K562 (cell line): ENCODE measurements at regions not wholly inside any gene's neighbourhood (a gene's known extent, or its start where the extent isn't known, plus 50 kb on each side); places are given as distances from the start of the nearest gene placed in this dataset.

Source experiments
- ATAC-seq: fragments of 200-7000 bp; cut with Tn5 transposase; 3 replicates; pipeline ENCODE4 v1.9.1; 2020; ENCODE audit warnings: moderate library complexity
- BruUV-seq: library from RNA; stranded (reverse); fragments of 400-500 nt; replicated peaks from 2 replicates; lab custom pipeline; 2021; lab: Mats Ljungman, UMichigan
- CTCF ChIA-PET: fragments of 300-600 bp; formaldehyde crosslinking; extraction: SDS; loops from one replicate; lab custom pipeline; 2021; ENCODE audit warnings: low intra/inter-chr PET ratio; lab: Yijun Ruan, JAX
- POLR2A ChIA-PET: fragments of 300-600, 350-650 bp; sonication (Branson Sonifier 250); formaldehyde crosslinking; extraction: SDS; loops from one replicate; lab custom pipeline; 2021; ENCODE audit warnings: antibody characterized with exemption, inconsistent platforms; lab: Yijun Ruan, JAX
- DNase-seq, 4 experiments: peaks; one replicate each; pipeline versions ENCODE4 v3.0.0 to v3.0.0-alpha.2; 2011 to 2018; ENCODE audit warnings: low spot score in 3 of 4, mixed read lengths in 3 of 4; ENCODE audit errors: extremely low read depth in 1 of 4
- FAIRE-seq: peaks from 2 replicates; lab custom pipeline; 2011; peaks lifted over from hg19 to GRCh38; lab: Jason Lieb, UNC
- H2AFZ ChIP-seq: 2 replicates; pipeline ENCODE4 v1.6.0; 2011; ENCODE audit warnings: low read depth, low read length, control low read depth, inconsistent platforms
- H3K27ac ChIP-seq: fragments of 200-600 bp; 3 replicates; pipeline ENCODE4 v1.8.0; 2011; ENCODE audit warnings: low read depth, mild to moderate bottlenecking, control low read depth, inconsistent platforms, low read length, moderate library complexity, mixed read lengths; ENCODE audit errors: extremely low read depth
- H3K27me3 ChIP-seq, 2 experiments: fragments of 300-600 bp in 1 of 2; 2 replicates in 1 of 2; 3 replicates in 1 of 2; pipeline versions ENCODE4 v1.6.0 to v1.8.0; 2011; ENCODE audit warnings: inconsistent platforms in 2 of 2, low read length in 2 of 2, mild to moderate bottlenecking in 1 of 2, mixed read lengths in 1 of 2, moderate library complexity in 1 of 2; ENCODE audit not compliant: control insufficient read depth in 2 of 2, insufficient read depth in 2 of 2
- H3K36me3 ChIP-seq: fragments of 300-600 bp; 3 replicates; pipeline ENCODE4 v1.8.0; 2011; ENCODE audit warnings: mild to moderate bottlenecking, low read length, inconsistent platforms; ENCODE audit not compliant: control insufficient read depth, insufficient read depth
- H3K4me1 ChIP-seq, 2 experiments: fragments of 200-600 bp in 1 of 2; replicated peaks in 1 of 2; 2 replicates in 1 of 2; 3 replicates in 1 of 2; pipeline versions ENCODE4 v1.5.1 to v1.8.0; 2011; ENCODE audit warnings: inconsistent platforms in 2 of 2, low read length in 2 of 2, mild to moderate bottlenecking in 1 of 2, mixed read lengths in 1 of 2, moderate library complexity in 1 of 2; ENCODE audit not compliant: control insufficient read depth in 2 of 2, insufficient read depth in 2 of 2
- H3K4me2 ChIP-seq: 2 replicates; pipeline ENCODE4 v1.6.1; 2011; ENCODE audit warnings: low read length, control low read depth, inconsistent platforms, mixed read lengths; ENCODE audit not compliant: insufficient read depth
- H3K4me3 ChIP-seq: fragments of 200-600 bp; sonication (generic), shearing (Covaris generic); 2 replicates; pipeline ENCODE4 v1.5.1; 2016; ENCODE audit warnings: control low read depth, inconsistent platforms
- H3K79me2 ChIP-seq: fragments of 200-600 bp; 3 replicates; pipeline ENCODE4 v1.8.0; 2011; ENCODE audit warnings: low read length, inconsistent platforms; ENCODE audit not compliant: control insufficient read depth, insufficient read depth
- H3K9ac ChIP-seq, 2 experiments: 2 replicates each; pipeline versions ENCODE4 v1.6.0 to v1.6.1; 2011; ENCODE audit warnings: low read depth in 2 of 2, low read length in 2 of 2, control low read depth in 1 of 2, inconsistent platforms in 1 of 2, mild to moderate bottlenecking in 1 of 2, mixed read lengths in 1 of 2; ENCODE audit not compliant: insufficient read depth in 1 of 2
- H3K9me1 ChIP-seq: one replicate; pipeline ENCODE4 v1.6.0; 2011; ENCODE audit warnings: inconsistent platforms, mild to moderate bottlenecking, low read length, moderate library complexity; ENCODE audit not compliant: control insufficient read depth, insufficient read depth
- H3K9me3 ChIP-seq: replicated peaks from 2 replicates; pipeline ENCODE4 v1.5.1; 2011; ENCODE audit warnings: low read depth, low read length, inconsistent platforms; ENCODE audit not compliant: control insufficient read depth, insufficient read depth
- H4K20me1 ChIP-seq: replicated peaks from 2 replicates; pipeline ENCODE4 v1.6.1; 2011; ENCODE audit warnings: low read length, inconsistent platforms, mixed read lengths; ENCODE audit not compliant: control insufficient read depth, insufficient read depth
- ADNP ChIP-seq: fragments of 200-800 bp; sonication (Bioruptor generic); IDR thresholded peaks from 2 replicates; pipeline ENCODE4 v1.6.1; 2016; ENCODE audit warnings: missing genetic modification characterization, missing compliant biosample characterization
- ELF2 ChIP-seq: fragments of 250-450 bp; sonication (Bioruptor Pico); IDR thresholded peaks from 2 replicates; pipeline ENCODE4 v1.5.0; 2021; ENCODE audit warnings: mild to moderate bottlenecking
- FOXA3 ChIP-seq, 2 experiments: fragments of 450-650 bp in 1 of 2; sonication (generic) in 1 of 2; formaldehyde crosslinking; IDR thresholded peaks in 1 of 2; conservative IDR thresholded peaks in 1 of 2; 2 replicates each; pipeline versions ENCODE4 v1.4.0 to v1.8.0; 2020 to 2022; ENCODE audit warnings: mild to moderate bottlenecking in 2 of 2, missing genetic modification reagents in 1 of 2
- HDAC1 ChIP-seq, 2 experiments: fragments of 450-650 bp; IDR thresholded peaks; 2 replicates each; pipeline ENCODE4 v1.6.1; 2016 to 2017; ENCODE audit warnings: inconsistent platforms in 1 of 2, mild to moderate bottlenecking in 1 of 2, moderate library complexity in 1 of 2
- HMG20A ChIP-seq: fragments of 450-650 bp; formaldehyde crosslinking; conservative IDR thresholded peaks from 2 replicates; pipeline ENCODE4 v1.4.0; 2020; ENCODE audit warnings: mild to moderate bottlenecking, mixed read lengths
- KLF13 ChIP-seq: fragments of 450-650 bp; IDR thresholded peaks from 2 replicates; pipeline ENCODE4 v1.6.1; 2016; ENCODE audit warnings: missing genetic modification characterization, low read depth, mild to moderate bottlenecking, missing compliant biosample characterization, moderate library complexity, borderline replicate concordance
- MAFF ChIP-seq: IDR thresholded peaks from 2 replicates; pipeline ENCODE4 v1.6.1; 2012; ENCODE audit warnings: low read length, improper control_type of control experiment
- MYNN ChIP-seq, 2 experiments: sonication (generic); formaldehyde crosslinking in 1 of 2; IDR thresholded peaks; 2 replicates each; pipeline versions ENCODE4 v1.5.0 to v1.6.1; 2016 to 2020; ENCODE audit warnings: antibody characterized with exemption in 1 of 2, missing genetic modification reagents in 1 of 2
- NFRKB ChIP-seq: fragments of 450-650 bp; IDR thresholded peaks from 2 replicates; pipeline ENCODE4 v1.6.1; 2016; ENCODE audit warnings: low read depth
- NR2F6 ChIP-seq: fragments of 450-650 bp; formaldehyde crosslinking; IDR thresholded peaks from 2 replicates; pipeline ENCODE4 v1.4.0; 2020; ENCODE audit warnings: mild to moderate bottlenecking
- POLR2G ChIP-seq: fragments of 200-400 bp; formaldehyde crosslinking; IDR thresholded peaks from 2 replicates; pipeline ENCODE4 v1.6.1; 2017; ENCODE audit warnings: low read depth, mild to moderate bottlenecking, antibody characterized with exemption, low read length, moderate library complexity
- RAD21 ChIP-seq, 2 experiments: fragments of 250-450 bp in 1 of 2; fragments of 450-650 bp in 1 of 2; sonication (Bioruptor Pico) in 1 of 2; formaldehyde crosslinking in 1 of 2; IDR thresholded peaks in 1 of 2; conservative IDR thresholded peaks in 1 of 2; 2 replicates each; pipeline versions ENCODE4 v1.4.0 to v1.8.0; 2020 to 2022; ENCODE audit warnings: mild to moderate bottlenecking in 2 of 2, moderate library complexity in 1 of 2
- STAG1 ChIP-seq: sonication (generic); formaldehyde crosslinking; IDR thresholded peaks from 2 replicates; pipeline ENCODE4 v1.5.0; 2020; ENCODE audit warnings: missing genetic modification reagents, borderline replicate concordance
- TARDBP ChIP-seq: fragments of 450-650 bp; IDR thresholded peaks from 2 replicates; pipeline ENCODE4 v1.6.1; 2016
- TEAD1 ChIP-seq, 2 experiments: fragments of 450-650 bp in 1 of 2; sonication (generic) in 1 of 2; formaldehyde crosslinking; IDR thresholded peaks; 2 replicates each; pipeline versions ENCODE4 v1.4.0 to v1.8.0; 2020 to 2022; ENCODE audit warnings: mild to moderate bottlenecking in 2 of 2, missing genetic modification reagents in 1 of 2
- ZC3H11A ChIP-seq: IDR thresholded peaks from 2 replicates; pipeline ENCODE4 v1.6.1; 2012; ENCODE audit warnings: low read depth, low read length, improper control_type of control experiment
- ZNF586 ChIP-seq: fragments of 450-650 bp; formaldehyde crosslinking; conservative IDR thresholded peaks from 2 replicates; pipeline ENCODE4 v1.4.0; 2020; ENCODE audit warnings: mild to moderate bottlenecking, moderate library complexity
- WGBS: fragments of 100-300 bp; shearing (Covaris generic); methylation state at CpG from one replicate; pipeline ENCODE4 v1.1.6; 2016; ENCODE audit warnings: low coverage, mixed read lengths; ENCODE audit not compliant: insufficient coverage; ENCODE audit errors: missing lambda C conversion rate; 5-methylcytosine and 5-hydroxymethylcytosine counted together
- in situ Hi-C: fragments of 300-500 bp; cut with MboI; formaldehyde crosslinking; loops from 4 replicates; pipeline ENCODE4 v1.15.0; 2018; ENCODE audit warnings: inconsistent platforms, mixed read lengths
- intact Hi-C: fragments of 100-400 bp; cut with micrococcal nuclease; formaldehyde crosslinking; loops from 2 replicates; pipeline ENCODE4 v1.14.2; 2022
- TF ChIP-seq, protein P1 (sequence below): fragments of 250-450 bp; sonication (Bioruptor Pico); IDR thresholded peaks from 2 replicates; pipeline ENCODE4 v1.4.0; 2020; ENCODE audit warnings: mild to moderate bottlenecking
- TF ChIP-seq, protein P2 (sequence below), 3 experiments: fragments of 200-800 bp in 1 of 3; sonication (Bioruptor generic) in 1 of 3; sonication (generic) in 1 of 3; formaldehyde crosslinking in 1 of 3; IDR thresholded peaks; 2 replicates each; pipeline versions ENCODE4 v1.6.1 to v1.8.0; 2016 to 2022; ENCODE audit warnings: mild to moderate bottlenecking in 2 of 3, missing compliant biosample characterization in 2 of 3, missing genetic modification characterization in 2 of 3, missing genetic modification reagents in 1 of 3
- TF ChIP-seq, protein P3 (sequence below): fragments of 450-650 bp; formaldehyde crosslinking; IDR thresholded peaks from 2 replicates; pipeline ENCODE4 v1.4.0; 2020; ENCODE audit warnings: mild to moderate bottlenecking, moderate library complexity

DNA sequence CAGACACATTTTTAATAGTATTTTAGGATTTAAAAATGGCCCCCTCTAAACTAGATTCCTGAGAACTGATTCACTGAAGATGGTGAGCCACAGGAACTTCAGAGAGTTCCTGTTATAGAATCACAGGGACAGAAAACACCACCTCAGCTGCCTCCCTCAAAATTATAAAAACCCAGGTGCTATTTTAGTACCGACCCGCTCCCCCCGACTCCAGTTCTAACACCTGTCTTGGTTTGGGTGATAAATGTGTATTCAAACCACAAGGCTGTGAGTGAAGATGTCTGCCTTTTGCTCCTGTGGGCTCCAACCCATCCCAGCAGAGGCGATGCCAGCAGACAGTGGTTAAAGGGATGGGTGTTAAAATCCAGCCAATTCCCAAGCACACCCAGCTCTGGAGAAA lies 127.4 kb upstream of the LY86 start:
- Histone ChIP-seq H3K9me3 (no peaks in the 10 kb centered on the region), H3K36me3 (no peaks in the 10 kb centered on the region)
- CTCF ChIA-PET, result no interaction called here
- no peak for DNase-seq
- no peak for TF ChIP-seq TEAD1 (CRISPR knock-in tag; IDR thresholded peaks at IDR 0.05)
- no peak for TF ChIP-seq ZC3H11A
- no peak for TF ChIP-seq FOXA3 (CRISPR knock-in tag; conservative IDR thresholded peaks at IDR 0.05 in 1 of 2, IDR thresholded peaks at IDR 0.05 in 1 of 2)
- no peak for TF ChIP-seq ADNP (tag)
- no peak for TF ChIP-seq MAFF
- TF ChIP-seq RAD21 (CRISPR knock-in tag; conservative IDR thresholded peaks at IDR 0.05 in 1 of 2, IDR thresholded peaks at IDR 0.05 in 1 of 2), result no peak
- TF ChIP-seq ZNF586, result no peak
- TF ChIP-seq, protein P1, sequence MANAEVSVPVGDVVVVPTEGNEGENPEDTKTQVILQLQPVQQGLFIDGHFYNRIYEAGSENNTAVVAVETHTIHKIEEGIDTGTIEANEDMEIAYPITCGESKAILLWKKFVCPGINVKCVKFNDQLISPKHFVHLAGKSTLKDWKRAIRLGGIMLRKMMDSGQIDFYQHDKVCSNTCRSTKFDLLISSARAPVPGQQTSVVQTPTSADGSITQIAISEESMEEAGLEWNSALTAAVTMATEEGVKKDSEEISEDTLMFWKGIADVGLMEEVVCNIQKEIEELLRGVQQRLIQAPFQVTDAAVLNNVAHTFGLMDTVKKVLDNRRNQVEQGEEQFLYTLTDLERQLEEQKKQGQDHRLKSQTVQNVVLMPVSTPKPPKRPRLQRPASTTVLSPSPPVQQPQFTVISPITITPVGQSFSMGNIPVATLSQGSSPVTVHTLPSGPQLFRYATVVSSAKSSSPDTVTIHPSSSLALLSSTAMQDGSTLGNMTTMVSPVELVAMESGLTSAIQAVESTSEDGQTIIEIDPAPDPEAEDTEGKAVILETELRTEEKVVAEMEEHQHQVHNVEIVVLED (CRISPR knock-in tag), result no peak
- no peak for TF ChIP-seq NR2F6 (CRISPR knock-in tag)
- TF ChIP-seq ELF2 (CRISPR knock-in tag), result no peak
- TF ChIP-seq KLF13, result no peak
- no peak for TF ChIP-seq HDAC1 (IDR thresholded peaks at IDR 0.05)
- TF ChIP-seq, protein P2, sequence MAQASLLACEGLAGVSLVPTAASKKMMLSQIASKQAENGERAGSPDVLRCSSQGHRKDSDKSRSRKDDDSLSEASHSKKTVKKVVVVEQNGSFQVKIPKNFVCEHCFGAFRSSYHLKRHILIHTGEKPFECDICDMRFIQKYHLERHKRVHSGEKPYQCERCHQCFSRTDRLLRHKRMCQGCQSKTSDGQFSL (CRISPR knock-in tag; IDR thresholded peaks at IDR 0.05), result no peak
- TF ChIP-seq, protein P2 (tag; IDR thresholded peaks at IDR 0.05), result no peak
- TF ChIP-seq POLR2G, result no peak
- TF ChIP-seq NFRKB, result no peak
- TF ChIP-seq TARDBP, result no peak
- no peak for TF ChIP-seq HMG20A (CRISPR knock-in tag)
- no peak for TF ChIP-seq MYNN (IDR thresholded peaks at IDR 0.05)
- no peak for TF ChIP-seq MYNN (CRISPR knock-in tag; IDR thresholded peaks at IDR 0.05)
- TF ChIP-seq, protein P3, sequence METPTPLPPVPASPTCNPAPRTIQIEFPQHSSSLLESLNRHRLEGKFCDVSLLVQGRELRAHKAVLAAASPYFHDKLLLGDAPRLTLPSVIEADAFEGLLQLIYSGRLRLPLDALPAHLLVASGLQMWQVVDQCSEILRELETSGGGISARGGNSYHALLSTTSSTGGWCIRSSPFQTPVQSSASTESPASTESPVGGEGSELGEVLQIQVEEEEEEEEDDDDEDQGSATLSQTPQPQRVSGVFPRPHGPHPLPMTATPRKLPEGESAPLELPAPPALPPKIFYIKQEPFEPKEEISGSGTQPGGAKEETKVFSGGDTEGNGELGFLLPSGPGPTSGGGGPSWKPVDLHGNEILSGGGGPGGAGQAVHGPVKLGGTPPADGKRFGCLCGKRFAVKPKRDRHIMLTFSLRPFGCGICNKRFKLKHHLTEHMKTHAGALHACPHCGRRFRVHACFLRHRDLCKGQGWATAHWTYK (CRISPR knock-in tag), result no peak
- no peak for TF ChIP-seq STAG1 (CRISPR knock-in tag)
- TF ChIP-seq, all 486 proteins: peak for 0
- no peaks in the 10 kb centered on the region for H3K9me1 ChIP-seq
- H4K20me1 ChIP-seq, result no peaks in the 10 kb centered on the region
- no peaks in the 10 kb centered on the region for H3K79me2 ChIP-seq
- no peak overlapping the region for H2AFZ ChIP-seq
- no peak overlapping the region for H3K4me3 ChIP-seq
- no peaks in the 10 kb centered on the region for H3K4me1 ChIP-seq
- H3K27ac ChIP-seq, result no peak overlapping the region
- in situ Hi-C loops (no loop called here), intact Hi-C loops (no loop called here)
- 0% methylated on average over 4 of the region's 4 CpGs for WGBS
- H3K27me3 ChIP-seq, result peaks cover 0 to 2% of the 10 kb centered on the region in 2 experiments; a peak in 1 of 5 replicates
- no peak overlapping the region for H3K4me2 ChIP-seq
- FAIRE-seq (no peak), ATAC-seq (no peak)
- BruUV-seq, result no TSS peak
- H3K9ac ChIP-seq, result no peak overlapping the region
- POLR2A ChIA-PET, result interaction anchor here (1.3 kb wide), 1 partner anchor 21 kb away, joined by 3 read pairs; no protein-coding TSS in a partner anchor
